SK-N-SH treated with all-trans-retinoic acid at 6 μM for 48 hours (cell line): ENCODE measurements at regions not wholly inside any gene's neighbourhood (a gene's known extent, or its start where the extent isn't known, plus 50 kb on each side); places are given as distances from the start of the nearest gene placed in this dataset.
"Not testable (repeated sequence)": the region's sequence is repeated elsewhere in the genome, so short reads cannot be mapped to it uniquely, and the experiment has no call there.

Experiments
- ATAC-seq: fragments of 200-7000 bp; cut with Tn5 transposase; 3 replicates; pipeline ENCODE4 v1.9.1; 2020; ENCODE audit warnings: mild to moderate bottlenecking, moderate library complexity
- ARNTL ChIP-seq: fragments of 450-650 bp; formaldehyde crosslinking; IDR thresholded peaks from 2 replicates; pipeline ENCODE4 v1.5.0; 2020; ENCODE audit warnings: low read depth, mild to moderate bottlenecking, moderate library complexity, borderline replicate concordance
- CSDC2 ChIP-seq: fragments of 250-450 bp; sonication (Bioruptor Pico); IDR thresholded peaks from 2 replicates; pipeline ENCODE4 v1.5.0; 2020; ENCODE audit warnings: mild to moderate bottlenecking, moderate library complexity
- CSRNP3 ChIP-seq: fragments of 250-450 bp; sonication (Bioruptor Pico); IDR thresholded peaks from 2 replicates; pipeline ENCODE4 v1.5.1; 2021; ENCODE audit warnings: mild to moderate bottlenecking, moderate library complexity
- GLIS3 ChIP-seq: fragments of 250-450 bp; sonication (Bioruptor Pico); IDR thresholded peaks from 2 replicates; pipeline ENCODE4 v1.5.0; 2020; ENCODE audit warnings: mild to moderate bottlenecking, moderate library complexity
- ISL1 ChIP-seq: fragments of 250-450 bp; sonication (Bioruptor Pico); IDR thresholded peaks from 2 replicates; pipeline ENCODE4 v2.1.2; 2022; ENCODE audit warnings: mild to moderate bottlenecking, moderate library complexity
- OSR1 ChIP-seq: fragments of 250-450 bp; sonication (Bioruptor Pico); IDR thresholded peaks from 2 replicates; pipeline ENCODE4 v1.8.0; 2022; ENCODE audit warnings: moderate library complexity, mild to moderate bottlenecking, inconsistent platforms
- PATZ1 ChIP-seq: fragments of 250-450 bp; sonication (Bioruptor Pico); IDR thresholded peaks from 2 replicates; pipeline ENCODE4 v1.8.0; 2020; ENCODE audit warnings: mild to moderate bottlenecking, moderate library complexity, borderline replicate concordance
- POU6F1 ChIP-seq: fragments of 250-450 bp; sonication (Bioruptor Pico); IDR thresholded peaks from 2 replicates; pipeline ENCODE4 v1.8.0; 2021; ENCODE audit warnings: low read depth, mild to moderate bottlenecking, moderate library complexity, borderline replicate concordance
- PPARA ChIP-seq: fragments of 250-450 bp; sonication (Bioruptor Pico); IDR thresholded peaks from 2 replicates; pipeline ENCODE4 v1.5.0; 2020; ENCODE audit warnings: mild to moderate bottlenecking, borderline replicate concordance
- RARB ChIP-seq: fragments of 250-450 bp; sonication (Bioruptor Pico); IDR thresholded peaks from 2 replicates; pipeline ENCODE4 v1.8.0; 2021; ENCODE audit warnings: mild to moderate bottlenecking, moderate library complexity
- SNAI2 ChIP-seq: fragments of 250-450 bp; sonication (Bioruptor Pico); IDR thresholded peaks from 2 replicates; pipeline ENCODE4 v1.5.0; 2020; ENCODE audit warnings: mild to moderate bottlenecking, moderate library complexity
- TCF4 ChIP-seq: fragments of 250-450 bp; sonication (Bioruptor Pico); IDR thresholded peaks from 2 replicates; pipeline ENCODE4 v1.8.0; 2021; ENCODE audit warnings: mild to moderate bottlenecking, moderate library complexity, borderline replicate concordance
- TSHZ2 ChIP-seq: fragments of 250-450 bp; sonication (Bioruptor Pico); IDR thresholded peaks from 2 replicates; pipeline ENCODE4 v1.5.0; 2020; ENCODE audit warnings: mild to moderate bottlenecking, moderate library complexity
- ZC3H10 ChIP-seq: fragments of 250-450 bp; sonication (Bioruptor Pico); IDR thresholded peaks from 2 replicates; pipeline ENCODE4 v1.5.1; 2021; ENCODE audit warnings: mild to moderate bottlenecking, moderate library complexity
- ZFP3 ChIP-seq: fragments of 250-450 bp; sonication (Bioruptor Pico); IDR thresholded peaks from 2 replicates; pipeline ENCODE4 v1.5.0; 2020; ENCODE audit warnings: mild to moderate bottlenecking, moderate library complexity
- ZFP30 ChIP-seq: fragments of 450-650 bp; formaldehyde crosslinking; IDR thresholded peaks from 2 replicates; pipeline ENCODE4 v1.5.0; 2022; ENCODE audit warnings: mild to moderate bottlenecking, moderate library complexity
- ZNF565 ChIP-seq: fragments of 450-650 bp; formaldehyde crosslinking; conservative IDR thresholded peaks from 2 replicates; pipeline ENCODE4 v1.5.0; 2020; ENCODE audit warnings: low read depth, mild to moderate bottlenecking, moderate library complexity
- ZNF8 ChIP-seq: fragments of 450-650 bp; formaldehyde crosslinking; IDR thresholded peaks from 2 replicates; pipeline ENCODE4 v1.5.0; 2020; ENCODE audit warnings: mild to moderate bottlenecking, moderate library complexity

- TF ChIP-seq ZFP3 (CRISPR knock-in tag) (no peak), CSRNP3 (CRISPR knock-in tag) (no peak), SNAI2 (no peak), TCF4 (no peak)
- no peak for ATAC-seq
Observed at GRCh38 chr5:120344181-120344580, 119.9 kb upstream of the PRR16 start.

GRCh38 chr5:120345947-120346346, 118.2 kb upstream of the PRR16 start:
- no peak for TF ChIP-seq GLIS3 (CRISPR knock-in tag)
- no peak for ATAC-seq

GRCh38 chr5:120351071-120351470, 113.0 kb upstream of the PRR16 start:
- not testable (repeated sequence) for ATAC-seq

- TF ChIP-seq ARNTL (CRISPR knock-in tag): no peak
- TF ChIP-seq ZFP30 (CRISPR knock-in tag): no peak
- TF ChIP-seq ZC3H10: no peak
- no peak for ATAC-seq
Observed at GRCh38 chr5:120354126-120354525, 110.0 kb upstream of the PRR16 start.

- TF ChIP-seq ZNF8 (CRISPR knock-in tag): no peak
- TF ChIP-seq ISL1 (CRISPR knock-in tag): no peak
- no peak for TF ChIP-seq ZFP3 (CRISPR knock-in tag)
- no peak for TF ChIP-seq PATZ1
- no peak for TF ChIP-seq POU6F1 (CRISPR knock-in tag)
- no peak for TF ChIP-seq ZNF565
- no peak for TF ChIP-seq RARB
- TF ChIP-seq CSRNP3 (CRISPR knock-in tag): no peak
- no peak for TF ChIP-seq ZFP30 (CRISPR knock-in tag)
- no peak for TF ChIP-seq ZC3H10
- no peak for TF ChIP-seq PPARA (CRISPR knock-in tag)
- no peak for TF ChIP-seq CSDC2 (CRISPR knock-in tag)
- ATAC-seq: no peak
Observed at GRCh38 chr5:120358949-120359348, 105.2 kb upstream of the PRR16 start.

- TF ChIP-seq PPARA (CRISPR knock-in tag) (no peak), TSHZ2 (CRISPR knock-in tag) (no peak), ZFP30 (CRISPR knock-in tag) (no peak), ARNTL (CRISPR knock-in tag) (no peak), ZFP3 (CRISPR knock-in tag) (no peak), GLIS3 (CRISPR knock-in tag) (no peak), ISL1 (CRISPR knock-in tag) (no peak), OSR1 (CRISPR knock-in tag) (no peak)
- ATAC-seq: no peak
Observed at GRCh38 chr5:120361941-120362340, 102.2 kb upstream of the PRR16 start.
